ENCODE measurements at regions not wholly inside any gene's neighbourhood (a gene's known extent, or its start where the extent isn't known, plus 50 kb on each side); places are given as distances from the start of the nearest gene placed in this dataset.
"Not testable (repeated sequence)": the region's sequence is repeated elsewhere in the genome, so short reads cannot be mapped to it uniquely, and the experiment has no call there.

DNA sequence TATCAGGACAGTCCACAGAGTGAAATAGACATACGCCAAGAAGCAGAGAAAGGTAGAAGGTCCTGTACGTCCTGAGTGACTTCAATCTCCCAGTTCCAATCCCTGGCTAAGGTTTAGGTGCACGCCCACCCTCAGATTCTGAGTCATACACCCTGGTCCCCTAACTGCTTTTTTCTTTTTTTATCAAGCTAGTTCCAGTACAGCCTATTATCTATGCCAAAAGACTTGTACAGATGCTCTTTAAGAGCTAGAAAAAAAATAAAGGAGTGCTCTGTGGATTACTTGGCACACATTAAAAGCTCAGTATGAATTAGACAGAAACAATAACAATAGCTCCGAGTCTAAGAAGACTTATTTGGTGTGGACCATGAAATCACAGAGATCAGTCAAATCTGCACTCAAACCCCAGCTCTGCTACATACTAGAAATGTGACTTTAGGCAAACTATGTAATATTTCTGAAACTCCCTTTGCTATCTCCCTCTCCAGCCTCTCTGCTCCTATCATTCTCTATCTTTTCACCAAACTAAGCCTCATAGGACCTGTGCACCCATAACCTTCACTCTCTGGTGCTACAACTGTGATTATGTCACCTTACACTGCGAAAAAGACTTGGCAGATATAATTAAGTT lies 168.8 kb upstream of the KCTD7 start:
- not testable (repeated sequence) for DNase-seq

DNA sequence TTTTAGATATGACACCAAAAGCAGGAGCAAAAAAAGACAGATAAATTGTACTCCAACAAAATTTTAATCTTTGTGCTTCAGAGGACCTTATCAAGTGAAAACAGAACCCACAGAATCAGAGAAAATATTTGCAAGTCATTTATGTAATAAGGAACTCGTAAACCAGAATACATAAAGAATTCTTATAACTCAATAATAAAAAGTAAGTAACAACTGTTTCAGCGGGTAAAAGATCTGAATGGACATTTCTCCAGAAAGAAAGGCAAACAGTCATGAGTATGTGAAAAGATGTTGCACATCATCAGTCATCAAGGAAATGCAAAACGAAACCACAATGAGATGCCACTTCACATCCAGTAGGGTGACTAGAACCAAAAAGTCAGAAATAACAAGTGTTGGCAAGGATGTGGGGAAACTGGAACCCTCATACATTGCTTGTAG lies 167.7 kb upstream of the KCTD7 start:
- DNase-seq, result no peak

- not testable (repeated sequence) for DNase-seq
These were observed 167.3 kb upstream of the KCTD7 start for GRCh38 chr7:66461397-66461796.

DNA sequence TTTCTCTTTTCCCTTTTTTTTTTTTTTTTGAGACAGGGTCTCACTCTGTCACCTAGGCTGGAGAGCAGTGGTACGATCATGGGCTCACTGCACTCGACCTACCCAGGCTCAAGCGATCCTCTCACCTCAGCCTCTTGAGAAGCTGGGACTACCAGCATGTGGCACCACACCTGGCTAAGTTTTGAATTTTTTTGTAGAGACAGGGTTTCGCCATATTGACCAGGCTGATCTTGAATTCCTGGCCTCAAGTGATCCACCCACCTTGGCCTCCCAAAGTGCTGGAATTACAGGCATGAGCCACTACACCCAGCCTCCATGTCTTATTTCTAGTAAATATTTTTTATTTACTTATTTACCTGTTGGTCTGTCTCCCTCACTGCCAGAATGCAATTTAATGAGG lies 165.8 kb upstream of the KCTD7 start:
- DNase-seq, result not testable (repeated sequence)

DNA sequence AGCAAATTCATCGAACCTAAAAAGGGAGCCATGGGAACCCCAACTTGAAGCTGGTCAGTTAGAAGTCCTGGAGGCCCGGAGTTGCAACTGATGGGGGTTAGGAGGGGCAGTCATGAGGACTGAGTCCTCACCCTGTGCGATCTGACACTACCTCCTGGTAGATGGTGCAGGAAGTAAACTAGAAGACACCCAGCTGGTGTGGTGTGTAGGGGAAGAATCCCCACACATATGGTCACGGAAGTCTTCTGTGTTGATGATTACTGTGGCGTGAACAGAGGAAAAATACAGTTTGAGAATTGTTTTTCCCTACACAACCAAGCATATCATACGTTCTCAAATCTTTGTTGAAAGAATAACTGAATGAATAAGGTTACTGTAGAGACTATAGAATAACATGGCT lies 164.6 kb upstream of the KCTD7 start:
- DNase-seq, result no peak

GRCh38 chr7:66466081-66466600 lies 162.5 kb upstream of the KCTD7 start:
- no peak for DNase-seq

GRCh38 chr7:66467887-66468286 lies 160.8 kb upstream of the KCTD7 start:
- DNase-seq, result no peak

DNA sequence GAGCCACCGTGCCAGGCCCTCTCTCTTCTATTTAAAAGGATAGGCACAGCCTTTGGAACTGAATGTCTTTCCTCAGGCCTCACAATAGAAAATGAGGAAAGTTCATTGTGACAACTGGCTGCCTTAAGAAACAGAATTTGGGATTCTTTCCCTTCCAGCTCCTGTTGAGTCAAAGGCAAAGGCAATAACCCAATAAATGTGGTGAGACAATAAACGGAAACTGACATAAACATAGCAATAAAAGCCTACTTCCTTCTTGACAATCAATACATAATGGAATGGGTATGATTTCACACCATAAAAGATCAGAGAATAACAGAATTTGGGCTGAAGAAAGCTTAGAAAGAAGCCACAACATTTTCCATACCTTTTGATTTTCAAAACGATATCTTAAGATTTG lies 155.6 kb upstream of the KCTD7 start:
- DNase-seq, result not testable (repeated sequence)

DNA sequence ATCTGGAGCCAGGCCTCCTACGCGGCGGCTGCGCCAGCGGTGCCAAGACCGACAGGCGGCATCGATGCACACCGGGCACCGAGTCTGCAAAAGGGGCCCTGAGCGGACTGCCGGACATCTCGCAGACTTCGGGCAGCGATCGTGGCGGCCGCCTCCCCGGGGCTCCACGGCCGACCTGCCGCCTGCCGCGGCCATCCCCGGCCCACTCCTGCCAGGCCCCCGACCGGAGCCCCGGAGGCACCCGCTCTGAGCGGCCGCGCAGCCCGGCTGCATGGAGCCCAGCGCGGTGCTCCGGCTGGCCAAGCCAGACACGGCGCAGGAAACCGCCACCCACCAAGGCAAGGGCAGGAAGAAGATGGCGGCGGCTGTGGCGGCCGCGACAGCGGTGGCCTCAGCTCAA lies 154.2 kb upstream of the KCTD7 start:
- DNase-seq, result no peak

DNA sequence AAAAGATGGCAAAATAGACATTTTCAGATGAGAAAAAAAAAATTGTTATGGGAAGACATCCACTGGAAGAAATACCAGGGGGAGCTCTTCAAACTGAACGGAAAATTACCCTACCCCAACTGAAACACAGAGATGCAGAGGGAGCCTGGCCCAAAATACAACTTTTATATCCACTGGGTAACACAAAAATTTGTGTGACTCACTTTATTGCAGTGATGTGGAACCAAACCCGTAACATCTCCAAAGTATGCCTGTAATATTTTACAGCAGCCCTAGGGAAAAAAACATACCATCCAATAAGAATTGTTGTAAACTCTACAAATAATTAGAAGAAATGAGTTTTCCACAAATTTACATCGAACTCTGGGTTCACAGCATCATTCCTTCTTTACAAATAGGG lies 152.6 kb upstream of the KCTD7 start:
- DNase-seq, result not testable (repeated sequence)

GRCh38 chr7:66477822-66478397 lies 150.8 kb upstream of the KCTD7 start:
- not testable (repeated sequence) for DNase-seq

- DNase-seq, result not testable (repeated sequence)
These were observed 147.5 kb upstream of the KCTD7 start for GRCh38 chr7:66481229-66481628.

DNA sequence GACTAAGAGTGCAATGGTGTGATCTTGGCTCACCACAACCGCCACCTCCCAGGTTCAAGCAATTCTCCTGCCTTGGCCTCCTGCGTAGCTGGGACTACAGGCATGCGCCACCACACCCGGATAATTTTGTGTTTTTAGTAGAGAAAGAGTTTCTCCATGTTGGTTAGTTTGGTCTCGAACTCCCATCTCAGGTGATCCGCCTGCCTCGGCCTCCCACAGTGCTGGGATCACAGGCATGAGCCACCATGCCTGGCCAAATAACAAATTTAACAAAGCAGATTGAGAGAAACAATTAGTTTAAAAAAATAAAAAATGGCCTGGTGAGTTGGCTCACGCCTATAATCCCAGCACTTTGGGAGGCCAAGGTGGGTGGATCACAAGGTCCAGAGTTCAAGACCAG lies 139.6 kb upstream of the KCTD7 start:
- not testable (repeated sequence) for DNase-seq

GRCh38 chr7:66489741-66490140 lies 138.9 kb upstream of the KCTD7 start:
- DNase-seq, result not testable (repeated sequence)

DNA sequence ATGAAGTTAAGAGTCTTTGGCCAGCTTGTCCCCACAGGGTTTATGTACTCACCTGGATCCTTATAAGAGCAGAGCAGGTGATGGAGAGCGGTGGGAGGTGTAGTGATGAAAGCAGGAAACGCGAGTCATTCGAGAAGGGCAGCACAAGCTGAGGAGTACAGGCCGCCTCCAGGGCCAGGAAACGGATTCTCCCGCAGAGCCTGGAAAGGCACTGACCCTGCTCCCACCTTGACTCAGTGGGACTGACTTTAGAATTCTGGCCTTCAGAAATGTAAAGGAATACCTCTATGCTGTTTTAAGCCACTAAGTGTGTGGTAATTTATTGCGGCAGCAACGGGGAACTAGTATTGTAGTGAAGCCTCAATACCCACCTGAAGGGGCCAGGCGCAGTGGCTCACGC lies 137.7 kb upstream of the KCTD7 start:
- not testable (repeated sequence) for DNase-seq

GRCh38 chr7:66492405-66492804 lies 136.3 kb upstream of the KCTD7 start:
- DNase-seq, result not testable (repeated sequence)

DNA sequence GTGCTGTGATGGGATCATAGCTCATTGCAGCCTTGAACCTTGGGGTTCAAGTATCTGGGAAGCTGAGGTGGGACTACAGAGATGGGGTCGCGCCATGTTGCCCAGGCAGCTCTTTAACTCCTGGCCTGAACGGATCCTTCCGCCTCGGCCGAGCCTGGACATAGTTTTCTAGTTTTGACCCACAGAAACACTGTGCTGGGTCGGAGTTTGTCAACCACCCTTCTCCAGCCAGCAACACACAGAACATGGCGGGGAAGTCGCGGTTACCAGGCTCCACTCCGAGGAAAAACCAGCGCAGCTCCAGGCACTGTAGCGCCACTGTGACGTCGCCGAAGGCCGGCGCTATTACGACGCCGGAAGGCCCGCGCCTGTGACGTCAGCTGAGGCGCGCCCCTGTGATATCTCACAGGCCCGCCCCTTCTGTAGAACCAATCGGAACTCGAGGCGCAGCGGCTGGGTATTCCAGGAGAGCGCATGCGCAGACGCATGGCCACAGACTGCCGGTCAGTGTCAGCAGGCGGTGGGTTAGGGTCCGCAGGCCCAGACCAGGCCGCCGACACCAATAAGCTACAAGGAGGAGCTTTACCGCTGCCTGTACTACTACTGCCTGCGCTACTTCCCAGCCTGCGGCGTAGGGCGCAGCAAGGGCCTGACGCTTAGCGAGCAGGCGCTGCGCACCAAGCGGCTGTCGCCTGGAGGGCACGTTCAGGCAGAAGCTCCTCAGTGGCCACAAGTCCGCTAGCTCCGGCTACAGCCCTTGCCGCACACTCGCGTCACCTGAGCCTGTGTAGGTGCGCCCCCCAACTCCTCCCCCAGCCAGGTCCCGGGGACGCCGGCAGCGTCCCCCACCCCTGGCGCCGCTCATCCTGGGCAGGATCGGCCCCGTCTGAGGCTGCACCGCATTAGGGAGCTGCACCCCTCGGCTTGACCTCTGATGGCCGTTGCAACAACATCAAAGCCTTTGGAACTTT lies 135.2 kb upstream of the KCTD7 start:
- DNase-seq, result peak; percentile 90

DNA sequence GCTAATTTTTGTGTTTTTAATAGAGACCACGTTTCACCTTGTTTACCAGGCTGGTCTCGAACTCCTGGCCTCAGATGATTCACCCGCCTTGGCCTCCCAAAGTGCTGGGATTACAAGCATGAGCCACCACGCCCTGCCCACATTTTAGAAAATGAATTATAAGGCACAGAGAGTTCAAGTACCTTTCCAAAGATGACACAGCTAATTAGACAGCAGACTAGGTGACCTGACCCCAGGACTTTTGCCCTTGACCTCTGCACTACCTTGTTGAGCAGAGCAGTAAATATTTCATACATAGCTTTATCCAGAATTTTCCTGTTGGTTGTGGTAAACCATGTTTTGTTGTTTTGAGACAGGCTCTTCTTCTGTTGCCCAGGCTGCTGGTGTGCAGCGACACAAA lies 131.3 kb upstream of the KCTD7 start:
- no peak for DNase-seq

DNA sequence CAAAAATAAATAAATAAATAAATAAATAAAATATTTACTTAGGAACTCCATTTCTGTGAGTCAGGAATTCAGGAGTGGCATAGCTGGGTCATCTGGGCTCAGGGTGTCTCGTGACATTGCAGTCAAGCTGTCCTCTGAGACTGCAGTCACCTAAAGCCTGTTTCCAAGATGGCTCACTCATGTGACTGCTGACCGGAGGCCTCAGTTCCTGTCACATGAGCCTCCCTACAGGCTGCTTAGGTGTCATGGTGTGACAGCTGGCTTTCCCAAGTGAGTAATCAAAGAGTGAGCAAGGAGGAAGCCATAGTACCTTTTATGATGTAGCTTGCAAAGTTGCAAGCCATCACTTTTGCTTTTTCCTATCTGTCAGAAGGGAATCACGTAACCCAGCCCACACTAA lies 128.6 kb upstream of the KCTD7 start:
- no peak for DNase-seq

- DNase-seq, result no peak
These were observed 126.2 kb upstream of the KCTD7 start for GRCh38 chr7:66502230-66503035.

DNA sequence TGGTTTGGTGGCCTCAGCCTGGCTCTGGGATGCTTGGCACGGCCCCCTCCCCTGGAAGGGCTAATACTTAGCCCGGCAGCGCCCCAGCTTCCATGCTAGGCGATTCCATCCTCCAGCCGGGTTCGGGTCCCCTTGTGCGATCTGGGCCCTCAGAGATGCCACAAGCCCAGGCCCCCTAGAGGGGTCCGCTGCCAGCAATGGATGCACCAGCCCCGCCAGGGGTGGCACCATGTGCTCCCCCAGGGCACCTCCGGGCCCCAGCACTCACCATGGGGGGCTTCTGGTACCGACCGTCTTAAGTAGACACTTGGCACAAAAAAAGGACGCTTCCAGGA lies 125.7 kb upstream of the KCTD7 start:
- no peak for DNase-seq

- DNase-seq, result no peak
These were observed 125.1 kb upstream of the KCTD7 start for GRCh38 chr7:66503551-66504031.

- DNase-seq, result no peak
These were observed 124.5 kb upstream of the KCTD7 start for GRCh38 chr7:66504131-66504530.

All from KG1 (cell line).